Coronary artery (tissue), 2 donors: ENCODE measurements at regions not wholly inside any gene's neighbourhood (a gene's known extent, or its start where the extent isn't known, plus 50 kb on each side); places are given as distances from the start of the nearest gene placed in this dataset.

Source experiments
- DNase-seq: peaks from one replicate; pipeline ENCODE4 v3.0.0-alpha.2; 2017; ENCODE audit warnings: low spot score
- H3K27ac ChIP-seq, 2 donors: fragments of 200-600 bp; sonication (generic); one replicate each; pipeline ENCODE4 v1.5.1; 2016 to 2019
- H3K4me3 ChIP-seq: fragments of 200-600 bp; sonication (generic); 2 replicates; pipeline ENCODE4 v1.5.1; 2016; ENCODE audit warnings: mild to moderate bottlenecking, moderate library complexity
- TF ChIP-seq, protein P1 (sequence below): fragments of 200-600 bp; sonication (generic); IDR thresholded peaks from one replicate; pipeline ENCODE4 v1.5.1; 2019; ENCODE audit warnings: antibody characterized with exemption

DNA sequence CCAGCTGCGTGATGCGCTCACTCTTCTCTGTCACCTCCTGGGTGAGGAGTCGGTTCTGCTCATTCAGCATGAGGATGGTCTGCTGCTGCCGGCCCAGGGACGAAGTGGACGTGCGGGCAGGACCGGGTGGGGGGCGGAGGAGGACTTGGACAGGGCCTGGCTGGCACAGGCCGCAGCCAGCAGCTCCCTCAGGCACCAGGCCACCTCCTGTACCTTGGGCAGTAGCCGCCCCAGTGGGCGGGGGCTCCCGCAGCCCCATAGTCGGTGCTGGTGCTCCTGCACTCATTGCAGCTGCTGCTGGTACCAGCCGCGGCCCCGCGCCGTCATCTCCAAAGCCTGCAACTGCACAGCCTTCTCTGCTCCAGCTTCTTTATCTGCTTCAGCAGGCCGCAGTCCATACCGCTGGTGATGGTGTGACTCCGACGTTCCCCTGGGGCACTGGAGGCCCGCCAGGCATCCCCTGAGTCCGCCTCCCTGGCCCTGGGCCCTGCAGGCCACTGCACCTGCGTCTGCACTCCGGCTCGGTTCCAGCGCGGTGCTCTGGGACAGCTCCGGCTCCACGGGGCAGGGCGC lies 884.9 kb upstream of the ZNF722 start:
- TF ChIP-seq, protein P1, sequence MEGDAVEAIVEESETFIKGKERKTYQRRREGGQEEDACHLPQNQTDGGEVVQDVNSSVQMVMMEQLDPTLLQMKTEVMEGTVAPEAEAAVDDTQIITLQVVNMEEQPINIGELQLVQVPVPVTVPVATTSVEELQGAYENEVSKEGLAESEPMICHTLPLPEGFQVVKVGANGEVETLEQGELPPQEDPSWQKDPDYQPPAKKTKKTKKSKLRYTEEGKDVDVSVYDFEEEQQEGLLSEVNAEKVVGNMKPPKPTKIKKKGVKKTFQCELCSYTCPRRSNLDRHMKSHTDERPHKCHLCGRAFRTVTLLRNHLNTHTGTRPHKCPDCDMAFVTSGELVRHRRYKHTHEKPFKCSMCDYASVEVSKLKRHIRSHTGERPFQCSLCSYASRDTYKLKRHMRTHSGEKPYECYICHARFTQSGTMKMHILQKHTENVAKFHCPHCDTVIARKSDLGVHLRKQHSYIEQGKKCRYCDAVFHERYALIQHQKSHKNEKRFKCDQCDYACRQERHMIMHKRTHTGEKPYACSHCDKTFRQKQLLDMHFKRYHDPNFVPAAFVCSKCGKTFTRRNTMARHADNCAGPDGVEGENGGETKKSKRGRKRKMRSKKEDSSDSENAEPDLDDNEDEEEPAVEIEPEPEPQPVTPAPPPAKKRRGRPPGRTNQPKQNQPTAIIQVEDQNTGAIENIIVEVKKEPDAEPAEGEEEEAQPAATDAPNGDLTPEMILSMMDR: no peak
- H3K4me3 ChIP-seq: no peak overlapping the region
- H3K27ac ChIP-seq: no peak overlapping the region
- DNase-seq: no peak

DNA sequence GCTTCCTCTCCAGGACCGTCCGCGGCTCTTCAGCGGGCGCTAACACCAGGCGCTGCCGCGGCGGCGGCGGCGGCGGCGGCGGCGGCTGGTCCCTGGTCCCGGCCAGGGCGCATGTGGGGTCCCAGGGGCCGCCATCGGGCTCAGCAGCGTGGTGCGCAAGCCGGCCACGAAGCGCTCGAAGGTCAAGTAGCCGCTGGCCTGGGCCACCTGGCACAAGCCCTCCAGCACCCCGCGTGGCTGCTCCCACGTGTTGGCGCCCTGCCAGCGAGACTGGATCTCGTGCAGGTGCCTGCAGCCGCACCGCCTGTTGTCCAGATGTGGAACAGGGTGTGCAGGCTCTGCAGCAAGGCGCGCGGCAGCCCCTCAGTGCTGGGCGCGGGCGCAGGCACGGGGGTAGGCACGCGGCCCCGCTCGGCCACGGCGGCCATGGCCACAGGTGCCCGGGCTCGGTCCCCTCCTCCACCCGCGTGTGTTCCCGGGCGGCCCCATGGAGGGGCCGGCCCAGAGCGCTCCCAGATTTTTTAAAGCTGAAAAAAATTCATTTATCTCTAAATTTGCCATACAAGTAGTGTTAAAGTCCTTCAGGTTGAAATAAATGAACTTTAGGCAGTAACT lies 884.2 kb upstream of the ZNF722 start:
- TF ChIP-seq, protein P1: no peak
- no peak overlapping the region for H3K27ac ChIP-seq
- no peak overlapping the region for H3K4me3 ChIP-seq
- no peak for DNase-seq
